AG04449 (cell line): ENCODE measurements at regions not wholly inside any gene's neighbourhood (a gene's known extent, or its start where the extent isn't known, plus 50 kb on each side); places are given as distances from the start of the nearest gene placed in this dataset.

Experiments used
- CTCF ChIA-PET: fragments of 350-600 bp; formaldehyde crosslinking; extraction: SDS; loops from one replicate; lab custom pipeline; 2021; ENCODE audit warnings: antibody characterized with exemption; lab: Yijun Ruan, JAX
- POLR2A ChIA-PET: fragments of 400-600, 350-600 bp; formaldehyde crosslinking; extraction: SDS; loops from one replicate; lab custom pipeline; 2020; ENCODE audit warnings: antibody characterized with exemption, inconsistent platforms; lab: Yijun Ruan, JAX
- DNase-seq: peaks from one replicate; pipeline ENCODE4 v3.0.0-alpha.2; 2010; ENCODE audit warnings: low read depth, low spot score
- H3K4me3 ChIP-seq: 2 replicates; pipeline ENCODE4 v1.5.1; 2011; ENCODE audit warnings: low read depth, mild to moderate bottlenecking, control low read depth, low read length
- TF ChIP-seq, protein P1 (sequence below): IDR thresholded peaks from one replicate; pipeline ENCODE4 v1.5.1; 2011; ENCODE audit warnings: mild to moderate bottlenecking, moderate library complexity, low read length, control low read depth, inconsistent platforms; ENCODE audit not compliant: insufficient read depth; ENCODE audit errors: missing control alignments

DNA sequence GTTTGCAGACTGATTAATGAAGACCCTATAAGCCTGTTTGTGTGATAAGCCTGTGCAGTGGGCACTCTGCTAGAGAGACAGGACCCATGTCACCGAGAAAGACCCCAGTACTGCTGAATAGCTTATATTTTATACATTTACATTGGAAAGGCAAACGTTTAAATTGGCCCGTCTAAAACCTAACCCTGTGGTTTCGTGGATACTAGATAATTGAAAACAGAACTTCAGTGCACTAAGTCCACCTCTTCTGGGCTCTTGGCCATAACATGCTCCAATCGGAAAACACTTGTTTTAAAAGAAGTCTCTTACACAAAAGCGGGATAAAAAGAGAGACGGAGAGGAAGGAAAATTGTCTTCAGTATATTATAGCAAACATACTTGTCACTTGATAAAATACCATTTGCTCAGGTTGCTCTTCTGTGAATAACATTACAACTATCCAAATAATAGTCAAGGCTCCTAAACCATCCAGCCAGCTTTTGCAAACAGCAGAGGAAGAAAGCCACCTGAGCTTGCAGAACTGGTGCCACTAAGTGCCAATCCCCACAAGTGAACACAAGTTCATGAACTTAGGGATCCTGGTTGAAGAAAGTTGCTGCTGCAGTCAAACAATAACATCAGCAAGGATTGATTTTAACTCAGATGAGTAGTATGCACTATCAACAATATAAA, 218.4 kb upstream of the FN1 start:
- DNase-seq = peak; percentile 42
- TF ChIP-seq, protein P1, sequence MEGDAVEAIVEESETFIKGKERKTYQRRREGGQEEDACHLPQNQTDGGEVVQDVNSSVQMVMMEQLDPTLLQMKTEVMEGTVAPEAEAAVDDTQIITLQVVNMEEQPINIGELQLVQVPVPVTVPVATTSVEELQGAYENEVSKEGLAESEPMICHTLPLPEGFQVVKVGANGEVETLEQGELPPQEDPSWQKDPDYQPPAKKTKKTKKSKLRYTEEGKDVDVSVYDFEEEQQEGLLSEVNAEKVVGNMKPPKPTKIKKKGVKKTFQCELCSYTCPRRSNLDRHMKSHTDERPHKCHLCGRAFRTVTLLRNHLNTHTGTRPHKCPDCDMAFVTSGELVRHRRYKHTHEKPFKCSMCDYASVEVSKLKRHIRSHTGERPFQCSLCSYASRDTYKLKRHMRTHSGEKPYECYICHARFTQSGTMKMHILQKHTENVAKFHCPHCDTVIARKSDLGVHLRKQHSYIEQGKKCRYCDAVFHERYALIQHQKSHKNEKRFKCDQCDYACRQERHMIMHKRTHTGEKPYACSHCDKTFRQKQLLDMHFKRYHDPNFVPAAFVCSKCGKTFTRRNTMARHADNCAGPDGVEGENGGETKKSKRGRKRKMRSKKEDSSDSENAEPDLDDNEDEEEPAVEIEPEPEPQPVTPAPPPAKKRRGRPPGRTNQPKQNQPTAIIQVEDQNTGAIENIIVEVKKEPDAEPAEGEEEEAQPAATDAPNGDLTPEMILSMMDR = no peak
- CTCF ChIA-PET = interaction anchor here (1.6 kb wide), 1 partner anchor 259 kb away, joined by 4 read pairs; no protein-coding TSS in a partner anchor
- POLR2A ChIA-PET = interaction anchor here (0.6 to 1.5 kb wide), 5 partner anchors 56 to 253 kb away, joined by 3 to 5 read pairs (median 3); no protein-coding TSS in a partner anchor
- no peak overlapping the region for H3K4me3 ChIP-seq

- DNase-seq = no peak
- TF ChIP-seq, protein P1 = no peak
- CTCF ChIA-PET = interaction anchor here (1.2 to 1.6 kb wide), 3 partner anchors 15 to 260 kb away, joined by 3 to 4 read pairs (median 3); no protein-coding TSS in a partner anchor
- H3K4me3 ChIP-seq = no peak overlapping the region
- POLR2A ChIA-PET = interaction anchor here (0.6 to 1.5 kb wide), 7 partner anchors 15 to 253 kb away, joined by 3 to 5 read pairs (median 4); no protein-coding TSS in a partner anchor
These were observed 217.6 kb upstream of the FN1 start for GRCh38 chr2:215653344-215654030.

- ChIA-PET CTCF (interaction anchor here (1.2 to 1.3 kb wide), 2 partner anchors 14 to 17 kb away, joined by 3 read pairs; no protein-coding TSS in a partner anchor), POLR2A (interaction anchor here (0.8 to 1.4 kb wide), 5 partner anchors 14 to 222 kb away, joined by 3 to 5 read pairs (median 4); no protein-coding TSS in a partner anchor)
- TF ChIP-seq, protein P1 = no peak
These were observed 216.5 kb upstream of the FN1 start for GRCh38 chr2:215652388-215652787.

GRCh38 chr2:215651412-215651811, 215.5 kb upstream of the FN1 start:
- CTCF ChIA-PET = no interaction called here
- TF ChIP-seq, protein P1 = no peak
- POLR2A ChIA-PET = no interaction called here
- DNase-seq = no peak
- no peak overlapping the region for H3K4me3 ChIP-seq

More at GRCh38 chr2:215652388-215652787, 216.5 kb upstream of the FN1 start:
- peak; percentile 52 for DNase-seq
- H3K4me3 ChIP-seq = no peak overlapping the region

- ChIA-PET CTCF (interaction anchor here (0.9 kb wide), 1 partner anchor 31 kb away, joined by 3 read pairs; no protein-coding TSS in a partner anchor), POLR2A (no interaction called here)
These were observed 208.5 kb upstream of the FN1 start for GRCh38 chr2:215644233-215644897.

More at GRCh38 chr2:215644233-215644897, 208.5 kb upstream of the FN1 start:
- H3K4me3 ChIP-seq = no peak overlapping the region
- TF ChIP-seq, protein P1 = no peak
- DNase-seq = no peak
